NCI-H1694 (cell line): ENCODE measurements at regions not wholly inside any gene's neighbourhood (a gene's known extent, or its start where the extent isn't known, plus 50 kb on each side); places are given as distances from the start of the nearest gene placed in this dataset.

Experiments
- DNase-seq: peaks from one replicate; lab custom pipeline; 2025; lab: John Stamatoyannopoulos, UW

GRCh38 chr15:97804950-97805349 lies 155.6 kb upstream of the ARRDC4 start:
- DNase-seq = no peak

DNA sequence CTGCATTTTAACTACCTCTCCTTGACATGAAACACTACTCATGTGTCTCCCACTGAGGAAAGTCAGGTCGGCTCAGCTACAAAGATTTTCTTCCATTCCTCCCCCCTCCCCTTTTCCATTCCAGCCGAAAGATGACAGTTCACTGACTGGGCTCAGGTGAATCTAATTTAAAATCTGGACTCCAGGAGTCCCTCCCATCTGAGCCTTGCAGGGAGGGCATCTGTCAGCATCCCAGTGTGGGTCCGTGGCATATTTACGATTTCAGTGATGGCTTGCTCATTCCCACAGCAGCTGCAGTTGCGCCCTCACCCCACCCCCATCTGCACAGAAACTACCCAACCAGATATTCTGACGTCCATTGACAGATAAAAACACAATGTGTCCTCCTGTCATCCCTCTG lies 153.7 kb upstream of the ARRDC4 start:
- DNase-seq = no peak

GRCh38 chr15:97815835-97816234 lies 144.7 kb upstream of the ARRDC4 start:
- no peak for DNase-seq

DNA sequence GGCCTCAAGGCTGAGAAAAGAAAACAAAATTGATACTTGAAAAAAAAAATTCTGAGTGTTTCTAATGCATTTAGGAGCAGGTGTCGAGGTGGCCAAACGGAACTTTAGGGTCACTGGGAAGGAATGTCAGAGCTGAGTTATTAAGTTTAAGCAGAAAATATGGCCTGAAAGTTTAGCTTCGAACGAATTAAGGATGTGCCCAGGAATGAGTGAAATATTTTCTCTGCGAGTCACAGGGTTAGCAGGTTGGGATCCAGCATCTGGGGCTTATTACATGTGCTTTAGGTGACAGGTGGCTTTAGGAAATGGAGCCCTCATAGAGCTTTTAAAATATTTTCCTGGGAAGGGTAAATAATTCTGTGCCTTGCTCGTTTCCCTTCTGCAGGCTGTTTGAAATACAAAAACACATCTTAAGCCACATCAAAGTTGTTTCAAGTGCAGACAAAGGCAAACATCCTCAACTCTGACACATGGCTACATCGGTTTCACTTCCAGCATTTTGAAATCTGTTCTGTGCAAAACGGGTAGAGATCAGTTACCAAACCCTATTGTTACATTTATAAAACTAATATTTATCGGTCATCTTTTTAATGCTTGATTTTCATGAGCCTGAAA lies 143.1 kb upstream of the ARRDC4 start:
- no peak for DNase-seq

DNA sequence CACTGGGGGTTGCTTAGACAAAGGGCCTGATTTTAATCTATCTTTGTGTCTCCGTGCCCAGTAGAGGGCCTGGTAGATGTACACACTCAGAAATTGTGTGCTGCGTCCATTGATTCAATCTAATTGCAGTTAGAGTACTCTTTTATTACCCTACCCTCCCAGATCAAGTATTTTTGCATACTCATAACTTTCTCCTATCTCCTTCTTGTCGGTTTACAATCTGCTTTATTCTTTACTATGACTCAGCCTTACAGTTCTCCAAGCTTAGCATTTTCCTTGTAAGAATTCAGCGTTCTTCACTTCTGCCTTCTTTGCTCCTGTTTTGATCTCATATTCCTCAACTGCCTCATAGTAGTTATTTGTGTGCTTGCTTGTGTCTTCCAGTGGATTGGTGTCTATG lies 124.5 kb upstream of the ARRDC4 start:
- no peak for DNase-seq

GRCh38 chr15:97837896-97838295 lies 122.6 kb upstream of the ARRDC4 start:
- DNase-seq = no peak

DNA sequence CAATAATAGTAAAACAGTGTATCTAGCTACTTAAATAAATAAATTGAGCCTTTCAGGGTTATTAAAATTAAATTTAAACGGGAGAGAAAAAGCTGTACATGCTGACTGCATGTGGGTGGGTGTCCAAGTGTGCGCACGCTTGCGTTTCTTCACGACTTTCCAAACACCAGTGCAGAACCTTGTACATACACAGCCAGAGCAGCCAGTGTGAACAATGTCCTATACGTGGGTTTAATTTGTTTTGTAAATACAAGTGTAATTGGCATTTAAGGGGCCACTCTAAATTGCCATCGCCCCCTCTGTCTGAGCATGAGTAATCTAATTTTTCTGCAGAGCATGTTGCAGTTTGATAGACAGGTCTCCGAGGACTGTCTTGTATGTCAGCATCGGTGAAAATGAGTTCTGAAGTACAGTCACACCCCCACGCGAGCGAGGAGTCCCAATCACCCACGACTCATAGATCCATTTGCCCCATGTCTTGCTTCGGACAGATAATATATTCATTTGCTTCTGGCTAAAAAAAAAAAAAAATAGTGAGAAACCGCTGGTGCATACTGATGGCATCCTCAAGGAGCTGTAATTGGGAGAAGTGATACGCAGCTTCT lies 121.8 kb upstream of the ARRDC4 start:
- no peak for DNase-seq

- DNase-seq = no peak
Observed at GRCh38 chr15:97840501-97840900, 120.0 kb upstream of the ARRDC4 start.

DNA sequence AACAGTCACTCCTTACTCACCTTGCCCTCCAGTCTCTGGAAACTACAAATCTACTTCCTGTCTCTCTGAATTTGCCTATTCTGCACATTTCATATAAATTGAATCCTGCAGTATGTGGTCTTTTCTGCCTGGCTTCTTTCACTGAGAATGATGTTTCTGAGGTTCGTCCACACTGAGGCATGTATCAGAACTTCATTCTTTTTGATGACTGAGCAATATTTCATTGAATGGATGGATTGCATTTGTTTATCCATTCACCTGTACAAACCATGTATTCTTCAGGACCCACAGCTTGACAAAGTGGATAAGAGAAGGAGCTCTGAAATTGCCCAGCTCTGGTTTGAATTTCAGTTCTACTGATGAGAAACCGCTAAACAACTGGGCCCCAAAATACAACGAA lies 118.9 kb upstream of the ARRDC4 start:
- DNase-seq = no peak

GRCh38 chr15:97849183-97849582 lies 111.3 kb upstream of the ARRDC4 start:
- DNase-seq = no peak

DNA sequence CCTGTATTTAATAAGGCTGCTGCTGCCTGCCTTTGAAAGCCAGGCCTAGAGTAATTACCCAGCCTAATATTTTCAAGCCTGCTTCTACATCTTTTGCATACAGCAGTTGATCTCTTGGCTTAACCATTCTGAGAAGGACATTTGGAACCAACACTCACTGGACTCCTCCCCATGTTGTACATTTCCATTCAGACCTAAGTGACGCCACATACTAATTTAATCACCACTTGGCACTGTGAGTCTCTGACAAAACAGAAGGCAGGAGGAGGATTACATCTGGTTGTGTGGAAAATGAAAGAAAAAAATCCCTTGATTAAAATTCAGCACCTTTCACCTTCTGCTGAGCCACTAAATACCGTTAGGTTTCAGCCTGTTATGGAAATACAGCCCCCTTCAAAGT lies 102.2 kb upstream of the ARRDC4 start:
- DNase-seq = no peak

DNA sequence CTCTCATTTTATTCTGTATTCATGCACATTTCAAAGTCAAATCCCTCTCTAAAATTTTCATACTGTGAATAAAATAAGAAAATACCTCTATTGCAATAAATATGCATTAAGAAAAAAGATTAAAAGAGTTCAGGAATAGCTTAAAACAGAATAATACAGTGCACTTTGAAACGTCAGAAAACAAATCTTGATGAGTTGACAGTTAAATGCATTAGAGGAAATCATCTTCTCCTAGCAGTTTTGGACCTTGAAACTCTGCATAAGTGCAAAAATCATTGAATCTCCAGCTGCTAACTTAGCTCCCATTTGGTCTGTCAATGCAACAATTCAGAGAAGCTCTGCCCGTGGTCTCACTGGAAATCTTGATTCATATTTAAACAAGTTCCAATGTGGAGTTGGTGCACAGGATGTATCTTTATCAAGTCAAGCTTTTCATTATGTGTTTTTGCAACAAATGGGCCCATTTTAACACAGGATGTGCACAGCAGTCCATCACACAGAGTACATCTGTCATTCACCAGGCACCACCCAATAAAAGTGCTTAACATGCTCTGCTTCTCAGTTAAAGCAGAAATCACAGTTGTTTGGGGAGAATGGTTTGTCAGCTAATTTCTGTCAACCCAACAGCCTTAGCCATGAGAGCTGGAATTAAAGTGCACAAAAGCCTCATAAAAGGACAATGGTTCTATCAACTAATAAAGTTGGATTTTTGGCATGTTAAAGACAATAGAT lies 98.8 kb upstream of the ARRDC4 start:
- no peak for DNase-seq

DNA sequence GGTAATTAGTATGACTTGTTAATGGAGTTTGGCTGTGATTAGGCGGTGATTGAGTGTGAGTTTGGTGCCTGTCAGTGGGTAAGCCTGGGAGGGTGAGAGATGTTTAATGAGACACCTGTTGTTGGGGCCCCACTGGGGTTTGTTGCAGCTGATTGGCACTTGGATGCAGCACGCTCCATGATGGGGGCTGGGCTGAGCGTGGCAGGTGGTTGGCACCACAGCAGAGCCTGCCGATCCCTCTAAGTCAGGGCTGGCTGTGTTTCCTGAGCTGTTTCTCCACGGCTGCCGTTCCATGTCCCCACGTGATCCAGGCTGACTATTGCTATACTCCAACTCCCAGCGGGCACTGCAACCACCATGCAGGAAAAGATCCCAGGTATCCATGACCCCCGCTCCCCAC lies 93.5 kb upstream of the ARRDC4 start:
- no peak for DNase-seq

DNA sequence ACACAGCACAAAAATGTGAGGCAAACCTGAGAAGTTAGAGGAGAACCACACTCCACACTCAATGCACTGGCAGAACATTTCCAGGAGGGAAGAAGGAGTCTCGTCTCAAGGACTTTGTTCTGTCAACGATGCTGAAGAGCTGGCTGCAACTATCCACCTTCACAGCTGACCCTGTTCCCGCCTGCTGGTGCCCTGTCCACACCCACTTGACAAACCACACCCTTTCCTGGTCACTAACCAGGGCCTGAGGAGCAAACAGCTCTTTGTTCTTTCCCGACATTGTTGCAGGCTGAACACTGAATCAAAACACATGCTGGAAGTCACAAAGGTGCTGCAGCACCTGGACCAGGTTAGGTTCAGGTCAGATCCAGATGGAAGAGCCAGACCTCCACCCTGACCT lies 92.6 kb upstream of the ARRDC4 start:
- no peak for DNase-seq

GRCh38 chr15:97868981-97869380 lies 91.5 kb upstream of the ARRDC4 start:
- no peak for DNase-seq

- DNase-seq = no peak
Observed at GRCh38 chr15:97870771-97871170, 89.7 kb upstream of the ARRDC4 start.

GRCh38 chr15:97874139-97874538 lies 86.4 kb upstream of the ARRDC4 start:
- DNase-seq = no peak

DNA sequence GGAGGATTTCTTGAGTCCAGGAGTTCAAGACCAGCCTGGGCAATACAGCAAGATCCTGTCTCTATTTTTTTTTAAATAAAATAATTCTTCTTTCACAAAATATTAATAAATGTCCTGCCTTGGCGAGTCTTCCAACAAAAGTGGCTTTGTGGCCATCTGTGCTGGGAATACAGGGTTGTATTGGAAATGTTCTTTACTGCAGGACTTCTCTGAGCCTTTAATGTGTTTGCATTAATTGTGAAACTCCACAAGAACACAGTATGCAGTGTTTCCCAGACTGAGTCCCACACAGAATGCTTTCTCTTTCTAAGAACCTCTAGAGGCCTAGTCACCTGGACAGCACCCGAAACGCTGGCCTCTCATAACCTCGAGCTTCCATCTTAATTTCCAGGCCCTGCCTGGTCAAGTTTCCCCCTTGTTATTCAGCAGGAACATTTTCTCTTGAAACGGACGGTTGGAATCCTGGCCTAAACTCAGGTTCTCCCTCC lies 85.4 kb upstream of the ARRDC4 start:
- no peak for DNase-seq

DNA sequence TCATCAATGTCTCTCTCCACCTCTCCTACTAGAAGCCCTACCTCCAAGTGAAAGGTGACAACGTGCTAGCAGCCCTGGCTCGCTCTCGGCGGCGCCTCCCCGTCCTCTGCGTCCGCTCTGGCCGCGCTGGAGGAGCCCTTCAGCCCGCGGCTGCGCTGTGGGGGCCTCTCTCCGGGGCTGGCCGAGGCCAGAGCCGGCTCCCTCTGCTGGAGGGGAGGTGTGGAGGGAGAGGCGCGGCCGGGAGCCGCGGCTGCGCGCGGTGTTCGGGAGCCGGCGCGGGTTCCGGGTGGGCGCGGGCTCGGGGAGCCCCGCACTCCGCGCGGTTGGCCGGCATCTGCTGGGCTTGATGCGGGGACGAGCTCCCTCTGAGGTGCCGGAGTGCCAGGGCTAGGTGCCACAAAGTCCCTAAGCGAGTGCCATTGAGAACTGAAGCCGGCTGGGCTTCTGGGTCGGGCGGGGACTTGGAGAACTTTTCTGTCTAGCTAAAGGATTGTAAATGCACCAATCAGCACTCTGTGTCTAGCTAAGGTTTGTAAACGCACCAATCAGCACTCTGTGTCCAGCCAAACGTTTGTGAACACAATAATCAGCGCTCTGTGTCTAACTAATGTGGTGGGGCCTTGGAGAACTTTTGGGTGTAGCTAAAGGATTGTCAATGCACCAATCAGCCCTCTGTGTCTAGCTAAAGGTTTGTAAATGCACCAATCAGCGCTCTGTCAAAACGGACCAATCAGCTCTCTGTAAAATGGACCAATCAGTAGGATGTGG lies 84.8 kb upstream of the ARRDC4 start:
- no peak for DNase-seq

DNA sequence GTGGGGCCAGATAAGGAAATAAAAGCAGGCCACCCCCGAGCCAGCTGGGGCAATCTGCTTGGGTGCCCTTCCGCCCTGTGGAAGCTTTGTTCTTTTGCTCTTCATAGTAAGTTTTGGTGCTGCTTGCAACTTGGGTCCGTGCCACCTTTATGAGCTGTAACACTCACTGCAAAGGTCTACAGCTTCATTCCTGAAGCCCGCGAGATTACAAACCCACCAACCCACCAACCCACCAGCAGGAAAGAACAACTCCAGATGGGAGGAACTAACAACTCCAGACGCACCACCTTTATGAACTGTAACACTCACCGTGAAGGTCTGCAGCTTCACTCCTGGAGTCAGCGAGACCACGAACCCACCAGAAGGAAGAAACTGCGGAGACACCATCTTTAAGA lies 84.2 kb upstream of the ARRDC4 start:
- DNase-seq = no peak

DNA sequence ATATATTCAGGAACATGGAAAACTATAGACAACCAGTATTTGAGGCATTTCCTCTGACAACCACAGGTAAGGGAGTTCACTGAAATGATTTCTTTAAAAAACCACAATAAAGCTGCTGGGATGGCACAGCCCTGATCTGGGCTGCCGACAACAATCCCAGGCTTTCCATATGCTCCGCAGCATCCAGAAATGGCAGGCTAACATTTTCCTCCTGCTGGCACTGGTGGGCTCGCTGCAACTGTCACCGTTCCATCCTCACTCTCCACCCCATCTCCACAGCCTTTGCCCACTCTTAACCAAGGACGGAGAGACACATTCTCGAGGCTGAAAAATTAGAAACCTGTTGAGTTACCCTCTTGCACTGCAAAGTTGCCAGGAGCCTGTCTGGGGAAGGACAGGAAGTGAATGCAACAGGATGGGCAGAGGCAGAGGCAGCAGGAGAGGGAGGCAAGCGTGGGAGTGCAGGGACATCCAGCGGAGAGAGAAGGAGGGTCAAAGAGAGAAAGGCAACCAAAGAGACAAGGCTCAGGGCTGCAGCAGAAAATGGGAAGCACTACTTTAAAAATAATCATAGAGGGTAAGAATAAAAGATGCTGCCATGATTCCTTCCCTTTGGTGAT lies 79.0 kb upstream of the ARRDC4 start:
- DNase-seq = no peak

GRCh38 chr15:97884513-97885131 lies 75.9 kb upstream of the ARRDC4 start:
- no peak for DNase-seq
